Right renal cortex interstitium (tissue), 3 donors: ENCODE measurements at regions not wholly inside any gene's neighbourhood (a gene's known extent, or its start where the extent isn't known, plus 50 kb on each side); places are given as distances from the start of the nearest gene placed in this dataset.

Experiments
- DNase-seq, 3 donors: peaks; one replicate each; pipeline ENCODE4 v3.0.0-alpha.2; 2013; ENCODE audit warnings: low read depth in 3 of 3, low spot score in 2 of 3

DNA sequence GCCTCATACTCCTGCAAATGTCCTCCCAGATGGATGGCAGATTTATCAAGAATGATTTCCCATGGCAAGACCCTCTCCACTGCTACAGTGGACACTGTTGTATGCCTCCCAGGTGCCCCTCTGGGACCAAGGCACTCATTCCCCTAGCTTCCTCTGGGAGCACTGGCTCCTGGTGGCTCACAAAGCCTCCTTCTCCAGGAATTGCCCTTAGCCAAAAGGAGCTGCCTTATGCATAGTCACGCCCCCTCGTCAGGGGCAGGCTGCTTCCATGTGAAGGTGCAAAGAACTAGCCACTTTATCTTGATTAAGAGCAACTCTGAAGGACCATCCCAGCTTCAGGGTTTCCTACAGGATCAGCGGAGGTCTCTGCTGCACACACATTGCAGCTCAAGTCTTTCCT lies 358.1 kb downstream of the CDK5RAP2 start:
- DNase-seq, result no peak

DNA sequence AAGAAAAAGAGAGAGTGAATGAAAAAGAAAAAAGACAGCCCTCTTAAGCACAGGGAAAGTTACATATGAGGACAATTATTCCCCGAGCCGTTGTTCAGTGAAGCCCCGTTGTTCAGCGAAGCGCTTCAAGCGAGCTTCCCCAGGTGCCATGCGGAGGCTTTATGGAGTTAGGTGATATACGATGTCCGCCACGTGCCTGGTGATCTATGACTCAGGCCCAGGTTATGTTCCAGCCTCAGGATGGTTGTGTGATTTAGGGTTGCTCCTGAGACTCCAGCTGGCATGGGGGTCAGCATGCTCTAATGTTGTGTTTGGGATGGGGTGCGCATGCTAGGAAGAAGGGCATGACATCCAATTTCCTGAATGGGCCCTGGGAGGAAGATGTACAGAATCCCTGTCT lies 365.6 kb downstream of the CDK5RAP2 start:
- peak; percentile 25 to 54 (median 44) for DNase-seq

GRCh38 chr9:120212853-120213200 lies 367.1 kb downstream of the CDK5RAP2 start:
- DNase-seq, result no peak

GRCh38 chr9:120212153-120212852 lies 367.7 kb downstream of the CDK5RAP2 start:
- no peak for DNase-seq

- peak; percentile 19 to 45 (median 20) for DNase-seq
Observed at GRCh38 chr9:120210274-120210673, 369.7 kb downstream of the CDK5RAP2 start.

DNA sequence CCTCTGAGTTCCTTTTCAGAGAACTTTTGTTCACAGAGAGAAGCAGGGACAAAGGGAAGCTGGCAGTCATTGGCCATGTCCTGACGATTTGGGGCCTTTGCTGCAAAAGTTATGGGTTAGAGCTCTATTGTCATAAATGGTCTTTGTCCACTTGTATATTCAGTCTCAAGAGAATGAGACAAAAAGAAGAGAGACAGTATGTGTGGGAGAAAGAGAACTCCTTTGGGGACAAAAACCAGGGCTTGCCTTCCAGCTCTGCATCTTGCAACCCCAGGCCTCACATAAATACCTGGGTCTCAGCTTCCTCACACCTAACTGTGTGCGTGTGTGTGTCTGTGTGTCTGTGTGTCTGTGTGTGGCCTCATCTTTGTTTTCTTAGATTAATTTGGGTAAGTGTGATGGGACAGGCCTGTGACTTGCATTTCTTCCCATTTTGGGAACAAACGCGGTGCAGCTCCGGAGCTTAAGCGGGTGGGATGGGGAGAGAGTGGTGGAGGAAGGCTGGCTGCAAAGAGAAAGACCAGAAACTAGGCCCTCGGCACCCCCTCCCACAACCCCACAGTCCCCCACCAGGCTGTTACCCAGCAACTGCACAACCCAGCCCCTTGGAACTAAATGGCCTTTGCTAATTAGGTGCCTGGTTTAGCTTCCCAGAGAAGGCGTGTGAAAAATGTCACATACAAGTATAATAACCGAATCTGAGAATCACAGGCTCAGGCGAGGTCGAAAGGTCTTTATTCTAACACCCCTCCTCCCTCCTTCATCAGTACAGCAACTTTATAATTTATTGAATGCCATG lies 376.9 kb downstream of the CDK5RAP2 start:
- no peak for DNase-seq

DNA sequence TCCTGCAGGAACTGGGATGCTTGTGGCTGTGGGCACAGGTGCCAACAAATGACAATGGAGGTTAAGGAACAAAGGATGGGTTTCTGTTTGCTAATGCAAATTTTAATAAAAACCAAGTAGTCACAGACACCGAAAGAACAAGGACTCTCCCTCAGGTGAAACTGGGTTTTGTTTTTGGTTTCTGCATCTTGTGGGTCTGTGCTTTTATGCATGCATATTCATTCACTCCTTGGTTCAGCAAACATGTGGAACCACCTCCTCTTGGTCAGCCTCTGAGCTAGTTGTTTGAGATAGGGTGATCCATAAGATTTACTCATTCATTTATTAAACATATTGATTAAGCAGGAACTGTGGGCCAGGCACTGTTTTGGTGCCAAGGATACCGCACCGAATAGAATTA lies 381.9 kb downstream of the CDK5RAP2 start:
- DNase-seq, result no peak

DNA sequence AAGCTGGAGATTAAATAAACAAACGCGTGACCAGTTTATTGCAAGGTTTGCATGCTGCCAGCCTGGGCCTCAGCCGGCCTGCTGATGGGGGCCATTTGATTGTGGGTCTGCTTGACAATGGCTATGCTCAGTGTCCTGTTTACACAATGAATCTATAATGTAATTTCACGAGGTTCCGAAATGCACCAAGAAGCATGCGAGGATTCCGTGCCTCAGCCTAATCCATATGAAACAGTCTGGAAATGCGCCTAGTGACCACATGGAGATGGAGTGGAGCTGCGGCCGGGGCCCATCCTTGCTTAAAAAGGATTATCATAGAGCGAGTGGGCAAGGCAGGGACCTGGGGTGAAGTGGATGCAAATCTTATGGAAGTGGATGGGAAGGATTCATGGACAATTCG lies 382.4 kb downstream of the CDK5RAP2 start:
- DNase-seq, result no peak

GRCh38 chr9:120191141-120191540 lies 388.8 kb downstream of the CDK5RAP2 start:
- no peak for DNase-seq

DNA sequence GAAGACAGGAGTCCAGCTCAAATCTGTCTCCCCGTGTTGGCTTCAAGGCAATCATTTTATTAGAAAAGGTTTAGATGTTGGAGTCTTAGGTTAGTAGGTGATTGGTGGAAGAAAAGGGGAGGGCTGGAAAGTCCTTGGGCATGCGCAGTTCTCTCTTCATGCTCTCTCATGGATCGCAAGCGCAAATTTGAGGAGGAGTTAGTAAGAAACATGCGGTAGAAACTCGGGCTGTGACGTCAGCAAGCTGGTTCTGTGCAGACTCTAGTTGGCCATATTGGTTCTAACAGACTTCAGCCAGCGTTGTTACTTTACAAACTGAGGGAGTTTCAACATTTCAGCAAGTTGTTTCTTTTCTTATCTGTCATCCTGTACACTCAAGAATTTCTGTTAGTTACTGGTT lies 392.2 kb downstream of the CDK5RAP2 start:
- DNase-seq, result no peak

GRCh38 chr9:120186276-120186675 lies 393.7 kb downstream of the CDK5RAP2 start:
- no peak for DNase-seq

DNA sequence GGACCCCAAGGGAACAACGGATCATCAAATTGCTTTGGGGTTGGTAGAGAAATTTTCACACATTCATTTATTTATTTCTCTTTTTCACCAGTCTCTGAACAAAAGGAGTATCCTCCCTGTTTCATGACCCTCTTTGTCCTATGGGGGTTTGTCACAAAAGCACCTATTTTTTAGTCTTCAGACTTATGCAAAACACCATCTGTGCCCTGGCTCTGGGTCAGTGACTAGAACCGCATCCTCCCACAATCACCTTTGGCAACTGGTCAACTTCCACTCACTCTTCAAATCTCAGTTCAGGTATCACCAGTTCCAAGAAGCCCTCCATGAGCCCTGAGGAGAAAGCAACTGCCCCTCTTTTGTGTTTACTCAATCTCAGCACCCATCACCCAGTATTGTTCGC lies 395.7 kb downstream of the CDK5RAP2 start:
- no peak for DNase-seq

- no peak for DNase-seq
Observed at GRCh38 chr9:120183615-120184014, 396.4 kb downstream of the CDK5RAP2 start.

DNA sequence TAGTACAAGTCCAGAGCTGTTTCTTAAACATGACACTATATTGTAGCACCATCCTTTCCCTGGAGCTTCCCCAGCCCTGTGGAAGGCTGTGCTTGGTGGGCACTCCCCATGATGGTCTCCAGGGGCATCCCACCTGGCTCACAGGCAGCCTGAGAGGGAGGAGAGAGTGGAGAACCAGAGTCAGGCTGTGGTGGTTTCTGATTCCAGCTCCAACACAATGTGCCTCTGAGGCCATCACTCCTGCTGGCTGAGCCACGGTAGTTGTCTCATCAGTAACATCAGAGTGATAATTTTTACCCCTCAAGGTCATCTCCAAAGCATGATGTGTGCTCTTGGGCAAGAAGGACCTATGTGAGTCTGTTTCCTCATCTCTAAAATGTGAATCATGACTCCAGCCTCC lies 398.0 kb downstream of the CDK5RAP2 start:
- DNase-seq, result no peak

DNA sequence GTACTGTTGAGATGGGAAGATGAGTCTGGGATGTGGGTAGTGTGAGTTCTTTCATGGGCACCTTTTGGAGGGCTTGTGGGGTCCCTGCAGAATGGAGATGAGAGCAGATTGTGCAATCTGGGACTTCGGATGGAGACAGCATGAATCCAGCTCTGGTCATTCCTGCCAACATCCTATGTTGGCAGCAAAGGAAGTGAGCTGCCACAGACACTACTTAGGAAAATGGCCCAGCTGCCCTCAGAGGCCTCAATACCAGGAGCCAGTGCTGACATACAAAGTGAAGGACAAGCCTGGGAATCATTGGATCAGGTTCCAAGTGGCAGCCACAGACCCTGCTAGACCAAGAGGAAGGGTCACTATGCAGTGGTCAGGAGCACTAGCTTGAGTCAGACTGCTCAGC lies 402.8 kb downstream of the CDK5RAP2 start:
- DNase-seq, result no peak

DNA sequence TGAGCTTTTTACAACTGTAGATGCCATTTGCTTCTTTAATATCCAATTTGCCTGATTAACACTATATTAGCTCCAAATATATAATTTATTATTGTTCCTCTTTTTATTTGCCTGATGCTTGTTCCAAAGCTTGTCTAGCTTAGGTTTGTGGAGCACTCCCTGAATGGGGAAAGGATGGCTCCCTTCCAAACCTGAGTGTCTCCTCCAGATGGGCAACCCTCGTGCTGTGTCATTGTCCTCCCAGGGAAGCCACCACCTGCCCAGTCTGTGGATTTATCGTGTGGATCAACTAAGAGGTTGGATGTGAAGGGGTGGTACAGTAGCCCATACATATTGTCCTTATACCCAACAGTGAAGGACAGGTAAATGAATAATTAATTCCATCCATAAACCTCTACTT lies 404.9 kb downstream of the CDK5RAP2 start:
- no peak for DNase-seq

- no peak for DNase-seq
Observed at GRCh38 chr9:120161776-120162175, 418.2 kb downstream of the CDK5RAP2 start.

DNA sequence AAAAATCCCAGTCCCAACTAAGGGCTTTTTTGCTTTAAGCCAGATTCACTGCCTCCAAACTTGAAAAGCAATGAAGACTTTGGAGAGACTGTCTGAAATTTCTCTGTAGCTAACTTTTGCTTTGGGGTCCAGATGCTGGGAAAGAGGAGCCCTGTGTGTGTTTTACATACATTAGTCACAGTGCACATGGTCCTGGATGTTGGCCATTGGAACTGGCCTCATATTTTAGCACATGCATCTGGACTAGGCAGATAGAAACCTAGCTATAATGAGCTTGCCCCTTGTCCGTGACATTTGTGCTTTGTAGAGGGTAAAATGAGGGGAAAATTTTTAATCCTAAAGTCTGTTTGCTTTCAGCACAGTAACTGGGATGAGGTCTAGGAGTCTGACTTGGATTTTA lies 421.7 kb downstream of the CDK5RAP2 start:
- no peak for DNase-seq

DNA sequence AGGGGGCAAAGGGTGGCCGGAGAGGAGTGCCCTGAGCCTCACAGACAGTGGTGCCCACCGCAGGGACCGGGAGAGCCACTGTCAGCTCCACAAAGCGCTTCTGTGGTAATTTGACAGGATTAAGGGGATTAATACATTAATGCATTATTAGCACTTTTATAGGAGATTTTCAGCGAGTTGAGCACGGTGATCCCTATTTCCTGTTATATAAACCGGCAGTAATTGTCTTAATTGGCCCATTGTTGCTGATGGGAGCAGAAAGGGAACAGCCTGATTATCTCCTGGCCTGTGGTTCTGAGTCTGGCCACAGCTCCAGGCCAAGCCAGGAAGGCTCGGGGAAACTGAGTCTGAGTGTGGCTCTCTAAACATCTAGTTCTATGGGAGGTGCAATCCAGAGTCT lies 423.6 kb downstream of the CDK5RAP2 start:
- DNase-seq, result no peak

- no peak for DNase-seq
Observed at GRCh38 chr9:120153258-120153657, 426.7 kb downstream of the CDK5RAP2 start.

DNA sequence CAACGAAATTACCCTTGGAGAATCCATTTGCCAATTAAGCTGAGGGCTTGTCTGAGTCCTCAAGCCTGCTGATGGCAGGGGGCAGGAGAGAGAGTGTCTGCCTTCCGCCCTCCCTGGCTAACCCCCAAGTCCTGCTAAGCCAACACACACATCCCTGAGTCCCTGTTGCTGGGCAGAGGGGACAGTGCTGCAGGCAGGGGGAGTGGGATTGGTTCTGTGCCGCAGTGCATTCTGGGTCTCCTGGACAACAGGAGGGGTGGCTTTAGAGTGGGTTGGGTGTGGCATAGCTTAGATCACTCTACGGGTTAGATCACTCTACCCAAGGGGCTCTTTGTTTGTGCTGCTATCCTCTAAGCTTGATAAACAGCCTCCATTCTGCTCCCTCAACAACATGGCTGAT lies 427.7 kb downstream of the CDK5RAP2 start:
- DNase-seq, result no peak

- DNase-seq, result no peak
Observed at GRCh38 chr9:120151806-120152205, 428.2 kb downstream of the CDK5RAP2 start.
